ENCODE measurements at regions not wholly inside any gene's neighbourhood (a gene's known extent, or its start where the extent isn't known, plus 50 kb on each side); places are given as distances from the start of the nearest gene placed in this dataset.

DNA sequence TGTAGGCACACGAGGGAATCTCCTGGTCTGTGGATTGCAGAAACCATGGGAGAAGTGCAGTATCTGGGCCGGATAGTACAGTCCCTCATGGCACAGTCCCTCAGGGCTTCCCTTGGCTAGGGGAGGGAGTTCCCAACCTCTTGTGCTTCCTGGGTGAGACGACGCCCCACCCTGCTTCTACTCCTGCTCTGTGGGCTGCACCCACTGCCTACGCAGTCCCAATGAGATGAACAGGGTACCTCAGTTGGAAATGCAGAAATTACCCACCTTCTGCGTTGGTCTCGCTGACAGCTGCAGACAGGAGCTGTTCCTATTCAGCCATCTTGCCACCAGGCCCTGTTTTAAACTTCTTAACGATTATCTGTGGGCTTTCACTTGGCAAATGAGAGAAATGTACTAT is 157.2 kb upstream of the CARD18 start:
- intact Hi-C loops (cut with micrococcal nuclease), result no loop called here
- ChIA-PET POLR2A (no interaction called here), CTCF (no interaction called here)
- peaks cover 11% of the 10 kb centered on the region for H3K4me1 Mint-ChIP-seq (ENCODE audit: insufficient read depth, unreplicated experiment)
- H3K4me3 Mint-ChIP-seq (ENCODE audit: unreplicated experiment), result no peak overlapping the region
- H3K36me3 Mint-ChIP-seq (ENCODE audit: insufficient read depth, unreplicated experiment), result no peaks in the 10 kb centered on the region
- no TSS peak for BruUV-seq (replicated peaks)
- H3K27me3 Mint-ChIP-seq (ENCODE audit: insufficient read depth, unreplicated experiment), result no peaks in the 10 kb centered on the region
- peaks cover 10% of the 10 kb centered on the region for H3K9me3 Mint-ChIP-seq (ENCODE audit: unreplicated experiment)
- TF ChIP-seq, protein P1, sequence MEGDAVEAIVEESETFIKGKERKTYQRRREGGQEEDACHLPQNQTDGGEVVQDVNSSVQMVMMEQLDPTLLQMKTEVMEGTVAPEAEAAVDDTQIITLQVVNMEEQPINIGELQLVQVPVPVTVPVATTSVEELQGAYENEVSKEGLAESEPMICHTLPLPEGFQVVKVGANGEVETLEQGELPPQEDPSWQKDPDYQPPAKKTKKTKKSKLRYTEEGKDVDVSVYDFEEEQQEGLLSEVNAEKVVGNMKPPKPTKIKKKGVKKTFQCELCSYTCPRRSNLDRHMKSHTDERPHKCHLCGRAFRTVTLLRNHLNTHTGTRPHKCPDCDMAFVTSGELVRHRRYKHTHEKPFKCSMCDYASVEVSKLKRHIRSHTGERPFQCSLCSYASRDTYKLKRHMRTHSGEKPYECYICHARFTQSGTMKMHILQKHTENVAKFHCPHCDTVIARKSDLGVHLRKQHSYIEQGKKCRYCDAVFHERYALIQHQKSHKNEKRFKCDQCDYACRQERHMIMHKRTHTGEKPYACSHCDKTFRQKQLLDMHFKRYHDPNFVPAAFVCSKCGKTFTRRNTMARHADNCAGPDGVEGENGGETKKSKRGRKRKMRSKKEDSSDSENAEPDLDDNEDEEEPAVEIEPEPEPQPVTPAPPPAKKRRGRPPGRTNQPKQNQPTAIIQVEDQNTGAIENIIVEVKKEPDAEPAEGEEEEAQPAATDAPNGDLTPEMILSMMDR (IDR thresholded peaks at IDR 0.05; ENCODE audit: unreplicated experiment), result no peak
- H3K27ac Mint-ChIP-seq (ENCODE audit: low read depth, unreplicated experiment), result no peak overlapping the region
- DNase-seq (ENCODE audit: unreplicated experiment), result no peak

DNA sequence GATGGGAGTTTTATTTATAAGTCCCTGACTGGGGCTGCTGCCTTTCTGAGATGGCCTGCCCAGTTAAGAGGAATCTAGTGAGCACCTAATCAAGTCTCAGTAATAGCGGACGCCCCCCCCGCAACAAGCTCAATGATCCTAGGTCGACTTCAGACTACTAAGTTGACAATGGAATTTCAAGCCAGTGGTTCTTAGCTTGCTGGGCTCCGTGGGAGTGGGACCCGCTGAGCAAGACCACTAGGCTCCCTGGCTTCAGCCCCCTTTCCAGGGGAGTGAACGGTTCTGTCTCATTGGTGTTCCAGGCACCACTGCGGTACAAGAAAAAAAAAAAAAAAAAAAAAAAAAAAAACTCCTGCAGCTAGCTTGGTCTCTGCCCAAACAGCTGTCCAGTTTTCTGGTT is 156.8 kb upstream of the CARD18 start:
- H3K4me3 Mint-ChIP-seq (ENCODE audit: unreplicated experiment), result no peak overlapping the region
- H3K36me3 Mint-ChIP-seq (ENCODE audit: insufficient read depth, unreplicated experiment), result no peaks in the 10 kb centered on the region
- H3K27ac Mint-ChIP-seq (ENCODE audit: low read depth, unreplicated experiment), result no peak overlapping the region
- ChIA-PET POLR2A (no interaction called here), CTCF (no interaction called here)
- BruUV-seq (replicated peaks), result no TSS peak
- peaks cover 10% of the 10 kb centered on the region for H3K9me3 Mint-ChIP-seq (ENCODE audit: unreplicated experiment)
- TF ChIP-seq, protein P1 (IDR thresholded peaks at IDR 0.05; ENCODE audit: unreplicated experiment), result no peak
- H3K27me3 Mint-ChIP-seq (ENCODE audit: insufficient read depth, unreplicated experiment), result no peaks in the 10 kb centered on the region
- no peak for DNase-seq (ENCODE audit: unreplicated experiment)
- peaks cover 11% of the 10 kb centered on the region for H3K4me1 Mint-ChIP-seq (ENCODE audit: insufficient read depth, unreplicated experiment)
- intact Hi-C loops (cut with micrococcal nuclease), result no loop called here

DNA sequence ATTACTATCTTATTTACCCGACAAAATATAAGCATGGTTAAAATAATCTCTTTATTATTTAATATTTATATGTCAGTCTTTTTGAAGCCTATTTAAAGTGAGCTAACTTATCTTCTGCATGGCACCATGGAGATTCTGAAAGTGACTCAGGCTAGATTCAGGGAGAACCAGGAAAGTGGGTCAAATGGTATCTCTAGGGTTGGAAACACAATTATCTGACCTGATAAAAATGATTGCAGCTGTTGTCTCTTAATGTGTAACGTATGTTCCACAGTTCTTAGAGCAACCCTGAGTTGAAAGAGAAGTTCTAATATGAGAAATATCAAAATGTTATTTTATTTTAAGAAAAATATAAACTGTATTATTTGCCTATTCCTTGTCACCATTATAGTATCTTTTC is 143.1 kb upstream of the CARD18 start:
- ChIA-PET POLR2A (no interaction called here), CTCF (interaction anchor here (0.5 kb wide), 1 partner anchor 54 kb away, joined by 3 read pairs; no protein-coding TSS in a partner anchor)
- intact Hi-C loops (cut with micrococcal nuclease), result no loop called here
- Mint-ChIP-seq H3K9me3 (ENCODE audit: unreplicated experiment) (peaks cover 12% of the 10 kb centered on the region), H3K4me3 (ENCODE audit: unreplicated experiment) (no peak overlapping the region), H3K36me3 (ENCODE audit: insufficient read depth, unreplicated experiment) (peaks cover 7% of the 10 kb centered on the region), H3K27me3 (ENCODE audit: insufficient read depth, unreplicated experiment) (no peaks in the 10 kb centered on the region), H3K27ac (ENCODE audit: low read depth, unreplicated experiment) (no peak overlapping the region), H3K4me1 (ENCODE audit: insufficient read depth, unreplicated experiment) (peaks cover 4% of the 10 kb centered on the region)
- TF ChIP-seq, protein P1 (IDR thresholded peaks at IDR 0.05; ENCODE audit: unreplicated experiment), result no peak
- BruUV-seq (replicated peaks), result no TSS peak
- no peak for DNase-seq (ENCODE audit: unreplicated experiment)

DNA sequence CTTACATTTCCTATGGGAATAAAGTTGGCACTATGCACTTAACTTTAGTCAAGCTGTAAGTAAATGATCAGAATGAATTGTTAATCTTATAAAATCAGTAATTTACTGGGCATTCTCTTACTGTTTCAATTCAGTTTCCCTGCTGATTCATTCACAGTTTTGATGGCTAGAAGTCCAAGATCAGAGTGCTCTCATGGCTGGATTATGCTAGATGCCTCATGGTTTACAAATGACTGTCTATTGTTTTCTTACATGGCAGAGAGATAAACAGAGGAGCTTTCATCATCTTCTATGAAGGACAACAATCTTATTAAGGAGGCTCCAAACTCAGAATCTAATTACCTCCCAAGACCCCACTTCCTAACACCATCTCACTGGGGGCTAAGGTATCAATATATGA is 135.1 kb upstream of the CARD18 start:
- intact Hi-C loops (cut with micrococcal nuclease), result no loop called here
- no peak for DNase-seq (ENCODE audit: unreplicated experiment)
- peaks cover 4% of the 10 kb centered on the region for H3K9me3 Mint-ChIP-seq (ENCODE audit: unreplicated experiment)
- H3K27me3 Mint-ChIP-seq (ENCODE audit: insufficient read depth, unreplicated experiment), result no peaks in the 10 kb centered on the region
- ChIA-PET CTCF (no interaction called here), POLR2A (no interaction called here)
- TF ChIP-seq, protein P1 (IDR thresholded peaks at IDR 0.05; ENCODE audit: unreplicated experiment), result no peak
- H3K4me1 Mint-ChIP-seq (ENCODE audit: insufficient read depth, unreplicated experiment), result no peaks in the 10 kb centered on the region
- no peak overlapping the region for H3K27ac Mint-ChIP-seq (ENCODE audit: low read depth, unreplicated experiment)
- no peak overlapping the region for H3K4me3 Mint-ChIP-seq (ENCODE audit: unreplicated experiment)
- BruUV-seq (replicated peaks), result no TSS peak
- H3K36me3 Mint-ChIP-seq (ENCODE audit: insufficient read depth, unreplicated experiment), result no peaks in the 10 kb centered on the region
